T-helper 17 cell (primary cell): ENCODE measurements at regions not wholly inside any gene's neighbourhood (a gene's known extent, or its start where the extent isn't known, plus 50 kb on each side); places are given as distances from the start of the nearest gene placed in this dataset.
"Not testable (repeated sequence)": the region's sequence is repeated elsewhere in the genome, so short reads cannot be mapped to it uniquely, and the experiment has no call there.

ENCODE experiments used
- ATAC-seq: fragments of 150-1000 bp; cut with Tn5 transposase; 2 replicates; pipeline ENCODE4 v1.10.0; 2021; ENCODE audit warnings: mild to moderate bottlenecking, moderate library complexity
- DNase-seq, 3 donors: peaks; one replicate each; pipeline versions ENCODE4 v3.0.0 to v3.0.0-alpha.2; 2020 to 2021
- H3K9me3 ChIP-seq: one replicate; pipeline ENCODE4 v1.7.0; 2013; ENCODE audit warnings: low read length, mild to moderate bottlenecking; ENCODE audit not compliant: control insufficient read depth, poor library complexity, severe bottlenecking
- H3K27ac Mint-ChIP-seq: one replicate; pipeline ENCODE4 v1.8.0; 2022; ENCODE audit warnings: mild to moderate bottlenecking, moderate library complexity, mixed read lengths
- H3K27me3 Mint-ChIP-seq: one replicate; pipeline ENCODE4 v1.8.0; 2022; ENCODE audit warnings: mixed read lengths
- H3K36me3 Mint-ChIP-seq: one replicate; pipeline ENCODE4 v1.8.0; 2022; ENCODE audit warnings: low read depth, mixed read lengths
- H3K4me1 Mint-ChIP-seq: one replicate; pipeline ENCODE4 v1.8.0; 2022; ENCODE audit warnings: mild to moderate bottlenecking, mixed read lengths
- H3K4me3 Mint-ChIP-seq: one replicate; pipeline ENCODE4 v1.8.0; 2022; ENCODE audit warnings: mild to moderate bottlenecking, moderate library complexity, mixed read lengths

- H3K27ac Mint-ChIP-seq, result not testable (repeated sequence)
Observed at GRCh38 chr14:38932653-38933000, 170.4 kb downstream of the SEC23A start.

DNA sequence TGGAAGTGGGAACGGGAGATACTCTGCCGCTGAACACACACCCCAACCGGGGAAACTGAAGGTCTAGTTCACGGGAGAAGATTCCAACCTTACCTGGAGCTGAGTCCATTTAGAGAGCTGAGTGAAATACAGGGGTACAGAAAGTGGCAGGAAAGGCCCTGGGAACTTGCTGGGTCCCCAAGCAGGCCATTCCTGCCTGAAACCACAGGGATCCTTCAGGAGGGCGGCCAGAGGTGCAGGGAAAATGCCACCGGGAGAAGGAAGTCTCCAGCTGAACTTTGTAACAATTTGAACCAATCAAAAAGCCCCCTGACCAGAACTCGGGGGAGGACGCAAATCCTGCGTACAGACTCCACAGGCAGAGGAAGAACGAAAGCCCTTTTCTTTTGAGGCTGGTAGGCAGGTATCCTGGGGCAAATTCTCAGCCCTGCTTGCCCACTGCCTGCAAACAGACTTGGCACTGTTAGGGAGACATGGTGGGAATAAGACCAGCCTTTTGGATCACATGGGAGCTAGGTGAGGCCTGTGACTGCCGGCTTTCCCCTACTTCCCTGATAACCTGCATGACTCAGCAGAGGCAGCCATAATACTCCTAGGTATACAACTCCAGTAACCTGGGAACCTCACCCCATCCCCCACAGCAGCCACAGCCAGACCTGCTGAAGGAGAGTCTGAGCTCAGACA, 170.9 kb downstream of the SEC23A start:
- H3K4me1 Mint-ChIP-seq, result no peaks in the 10 kb centered on the region
- DNase-seq (no peak), ATAC-seq (no peak)
- H3K4me3 Mint-ChIP-seq, result no peak overlapping the region
- H3K27me3 Mint-ChIP-seq, result peaks cover 7% of the 10 kb centered on the region
- H3K27ac Mint-ChIP-seq, result no peak overlapping the region
- no peaks in the 10 kb centered on the region for H3K9me3 ChIP-seq
- H3K36me3 Mint-ChIP-seq, result no peaks in the 10 kb centered on the region

More at GRCh38 chr14:38932653-38933000, 170.4 kb downstream of the SEC23A start:
- not testable (repeated sequence) for H3K4me1 Mint-ChIP-seq, H3K36me3 Mint-ChIP-seq, H3K4me3 Mint-ChIP-seq, H3K27me3 Mint-ChIP-seq, DNase-seq, ATAC-seq, H3K9me3 ChIP-seq

GRCh38 chr14:38930898-38931297, 172.1 kb downstream of the SEC23A start:
- H3K4me1 Mint-ChIP-seq, result no peaks in the 10 kb centered on the region
- no peaks in the 10 kb centered on the region for H3K36me3 Mint-ChIP-seq
- DNase-seq (no peak), ATAC-seq (no peak)
- H3K9me3 ChIP-seq, result no peaks in the 10 kb centered on the region
- H3K27ac Mint-ChIP-seq, result no peak overlapping the region
- no peak overlapping the region for H3K4me3 Mint-ChIP-seq
- H3K27me3 Mint-ChIP-seq, result peaks cover 7% of the 10 kb centered on the region

GRCh38 chr14:38930022-38930421, 173.0 kb downstream of the SEC23A start:
- no peaks in the 10 kb centered on the region for H3K9me3 ChIP-seq
- Mint-ChIP-seq H3K27ac (no peak overlapping the region), H3K36me3 (no peaks in the 10 kb centered on the region), H3K4me3 (no peak overlapping the region), H3K4me1 (no peaks in the 10 kb centered on the region), H3K27me3 (peaks cover 7% of the 10 kb centered on the region)
- no peak for DNase-seq
- no peak for ATAC-seq

- ATAC-seq, result no peak
- no peak for DNase-seq
Observed at GRCh38 chr14:38929416-38929815, 173.6 kb downstream of the SEC23A start.

GRCh38 chr14:38921893-38922292, 181.1 kb downstream of the SEC23A start:
- not testable (repeated sequence) for H3K4me3 Mint-ChIP-seq, H3K9me3 ChIP-seq, H3K4me1 Mint-ChIP-seq, H3K27ac Mint-ChIP-seq, ATAC-seq, H3K27me3 Mint-ChIP-seq, H3K36me3 Mint-ChIP-seq, DNase-seq

More at GRCh38 chr14:38929416-38929815, 173.6 kb downstream of the SEC23A start:
- Mint-ChIP-seq H3K36me3 (no peaks in the 10 kb centered on the region), H3K27me3 (peaks cover 7% of the 10 kb centered on the region), H3K27ac (no peak overlapping the region), H3K4me1 (no peaks in the 10 kb centered on the region), H3K4me3 (no peak overlapping the region)
- no peaks in the 10 kb centered on the region for H3K9me3 ChIP-seq

GRCh38 chr14:38915125-38915524, 187.9 kb downstream of the SEC23A start:
- no peak for ATAC-seq
- Mint-ChIP-seq H3K27me3 (no peaks in the 10 kb centered on the region), H3K27ac (no peak overlapping the region), H3K36me3 (no peaks in the 10 kb centered on the region), H3K4me1 (no peaks in the 10 kb centered on the region), H3K4me3 (no peak overlapping the region)
- no peaks in the 10 kb centered on the region for H3K9me3 ChIP-seq
- DNase-seq, result no peak

DNA sequence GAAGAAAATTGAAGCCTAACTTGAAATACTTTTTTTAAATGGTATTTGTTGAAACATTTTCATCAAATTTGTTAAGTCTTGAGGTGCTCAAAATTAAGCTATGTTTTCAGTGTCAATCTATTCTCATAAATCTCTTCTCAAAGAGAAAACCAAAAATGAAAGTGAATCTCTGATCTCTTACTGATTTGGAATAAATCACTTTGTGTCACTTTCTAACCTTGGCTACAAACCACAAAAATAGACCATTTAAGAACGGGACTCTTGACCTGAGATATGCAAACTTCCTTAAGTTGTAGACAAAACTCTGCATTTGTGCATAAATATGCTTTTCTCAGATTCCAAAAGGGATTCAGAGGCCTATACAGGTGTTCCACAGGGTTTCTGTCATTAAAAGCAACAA, 192.9 kb downstream of the SEC23A start:
- DNase-seq, result no peak
- H3K9me3 ChIP-seq, result no peaks in the 10 kb centered on the region
- no peaks in the 10 kb centered on the region for H3K36me3 Mint-ChIP-seq
- H3K4me1 Mint-ChIP-seq, result no peaks in the 10 kb centered on the region
- no peak for ATAC-seq
- peaks cover 12% of the 10 kb centered on the region for H3K27me3 Mint-ChIP-seq
- no peak overlapping the region for H3K4me3 Mint-ChIP-seq
- no peak overlapping the region for H3K27ac Mint-ChIP-seq

DNA sequence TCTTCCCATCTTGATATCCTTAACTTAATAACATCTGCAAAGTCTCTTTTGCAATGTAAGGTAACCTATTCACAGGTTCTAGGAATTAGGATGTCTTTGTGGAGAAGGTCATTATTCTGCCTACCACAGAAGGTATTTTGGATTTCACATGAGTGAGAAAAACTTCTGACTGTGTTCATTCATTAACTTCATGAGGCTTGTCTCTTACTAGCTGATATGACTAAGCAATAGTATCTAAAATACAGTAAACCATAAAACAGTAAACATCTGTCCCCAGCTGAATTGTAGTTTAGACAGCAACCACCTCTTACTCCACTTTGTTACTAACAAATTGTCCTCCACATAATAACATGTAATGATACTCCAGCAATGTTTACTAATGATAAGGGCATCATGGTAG, 198.1 kb downstream of the SEC23A start:
- ATAC-seq (no peak), DNase-seq (no peak)
- no peaks in the 10 kb centered on the region for H3K36me3 Mint-ChIP-seq
- no peaks in the 10 kb centered on the region for H3K9me3 ChIP-seq
- no peaks in the 10 kb centered on the region for H3K4me1 Mint-ChIP-seq
- no peak overlapping the region for H3K27ac Mint-ChIP-seq
- H3K4me3 Mint-ChIP-seq, result no peak overlapping the region
- peaks cover 26% of the 10 kb centered on the region for H3K27me3 Mint-ChIP-seq

DNA sequence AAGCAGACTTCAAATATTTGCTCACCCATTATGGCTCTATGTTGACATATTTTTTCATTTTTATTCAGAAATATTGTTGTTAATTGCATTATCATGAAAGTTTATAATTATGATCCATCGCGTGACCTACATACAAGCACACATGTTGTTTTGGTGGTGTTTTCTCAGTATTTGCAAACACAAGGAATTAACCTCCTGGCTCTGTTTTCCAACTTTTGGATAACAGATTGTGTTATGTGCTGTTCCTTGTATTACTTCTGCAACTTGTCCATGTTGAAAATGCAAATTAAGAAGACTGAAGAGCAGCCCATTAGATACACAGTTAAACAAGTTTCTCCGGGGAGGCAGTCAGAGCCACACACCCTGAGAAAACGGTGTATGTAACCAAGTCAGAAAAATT, 201.2 kb downstream of the SEC23A start:
- Mint-ChIP-seq H3K36me3 (no peaks in the 10 kb centered on the region), H3K4me1 (no peaks in the 10 kb centered on the region), H3K27me3 (peaks cover 26% of the 10 kb centered on the region), H3K27ac (no peak overlapping the region), H3K4me3 (no peak overlapping the region)
- DNase-seq (no peak), ATAC-seq (no peak)
- H3K9me3 ChIP-seq, result no peaks in the 10 kb centered on the region

DNA sequence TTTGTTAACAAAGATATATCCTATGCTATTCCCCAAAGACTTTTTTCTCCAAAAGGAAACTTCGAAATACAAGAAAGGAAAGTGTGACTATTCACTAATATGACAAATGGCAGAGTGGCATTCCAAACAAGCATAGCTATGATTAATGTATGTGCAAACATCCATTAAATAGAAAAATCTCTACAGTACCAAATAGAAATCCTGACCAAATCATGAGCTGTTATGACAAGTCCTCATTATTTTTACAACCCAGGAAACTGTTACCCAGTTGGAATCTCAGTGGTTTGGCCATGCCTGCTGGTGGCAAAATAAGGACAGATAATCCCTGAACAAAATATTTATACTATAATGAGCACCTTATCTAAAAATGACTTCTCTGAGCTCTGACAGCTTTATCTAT, 202.1 kb downstream of the SEC23A start:
- no peaks in the 10 kb centered on the region for H3K9me3 ChIP-seq
- Mint-ChIP-seq H3K4me1 (no peaks in the 10 kb centered on the region), H3K36me3 (no peaks in the 10 kb centered on the region), H3K27ac (no peak overlapping the region), H3K27me3 (peaks cover 17% of the 10 kb centered on the region), H3K4me3 (no peak overlapping the region)
- DNase-seq, result no peak
- ATAC-seq, result no peak

DNA sequence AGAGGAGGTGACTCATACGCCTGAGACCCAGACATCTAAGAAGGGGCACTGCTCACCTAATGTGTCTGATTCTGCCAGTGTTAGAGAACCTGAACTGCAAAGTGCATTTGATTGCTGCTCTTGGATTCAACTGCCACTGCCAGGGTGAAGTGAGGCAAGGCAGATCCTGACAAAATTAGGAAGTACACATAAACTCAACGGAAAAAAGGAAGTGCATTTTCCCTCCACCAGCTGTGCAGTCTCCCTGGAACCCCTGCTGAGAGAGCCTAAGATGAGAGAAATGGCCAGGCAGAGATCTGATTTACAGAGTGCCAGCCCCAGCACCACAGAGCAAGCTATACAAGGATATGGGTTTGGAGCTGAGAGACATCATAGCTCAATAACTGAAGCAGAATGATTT, 215.3 kb downstream of the SEC23A start:
- no peak for ATAC-seq
- DNase-seq, result no peak
- no peaks in the 10 kb centered on the region for H3K4me1 Mint-ChIP-seq
- H3K27ac Mint-ChIP-seq, result no peak overlapping the region
- H3K9me3 ChIP-seq, result no peaks in the 10 kb centered on the region
- no peak overlapping the region for H3K4me3 Mint-ChIP-seq
- H3K27me3 Mint-ChIP-seq, result peaks cover 28% of the 10 kb centered on the region
- peaks cover 3% of the 10 kb centered on the region for H3K36me3 Mint-ChIP-seq

GRCh38 chr14:38884109-38884508, 218.9 kb downstream of the SEC23A start:
- H3K4me1 Mint-ChIP-seq, result no peaks in the 10 kb centered on the region
- DNase-seq (no peak), ATAC-seq (no peak)
- peaks cover 39% of the 10 kb centered on the region for H3K27me3 Mint-ChIP-seq
- H3K4me3 Mint-ChIP-seq, result no peak overlapping the region
- no peaks in the 10 kb centered on the region for H3K9me3 ChIP-seq
- peaks cover 3% of the 10 kb centered on the region for H3K36me3 Mint-ChIP-seq
- no peak overlapping the region for H3K27ac Mint-ChIP-seq

DNA sequence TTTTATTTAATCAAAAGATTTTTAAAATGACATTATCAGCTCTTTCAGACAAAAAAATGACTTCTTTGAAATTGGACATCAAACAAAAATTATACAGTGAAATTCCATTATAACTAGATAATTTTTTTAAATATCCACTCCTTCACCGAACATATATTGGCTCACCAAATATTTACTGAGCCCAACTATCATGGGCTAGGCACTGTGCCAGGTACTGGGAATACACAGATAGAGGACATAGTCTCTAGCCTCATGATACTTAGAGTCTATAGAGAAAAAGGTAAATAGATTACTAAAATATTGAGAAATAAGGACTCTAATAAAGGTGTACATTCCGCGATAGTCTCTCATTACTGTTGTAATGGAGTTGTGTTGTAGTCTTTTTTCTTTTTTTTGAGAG, 219.9 kb downstream of the SEC23A start:
- ATAC-seq (no peak), DNase-seq (no peak)
- Mint-ChIP-seq H3K27ac (no peak overlapping the region), H3K4me1 (peaks cover 2% of the 10 kb centered on the region), H3K27me3 (peaks cover 40% of the 10 kb centered on the region), H3K4me3 (no peak overlapping the region), H3K36me3 (no peaks in the 10 kb centered on the region)
- H3K9me3 ChIP-seq, result no peaks in the 10 kb centered on the region
